ENCODE measurements at regions not wholly inside any gene's neighbourhood (a gene's known extent, or its start where the extent isn't known, plus 50 kb on each side); places are given as distances from the start of the nearest gene placed in this dataset.
"Not testable (repeated sequence)": the region's sequence is repeated elsewhere in the genome, so short reads cannot be mapped to it uniquely, and the experiment has no call there.

GRCh38 chr16:16938009-16938408 is 532.8 kb downstream of the XYLT1 start:
- DNase-seq (ENCODE audit: low spot score), result no peak

- no peak for DNase-seq (ENCODE audit: low spot score)
Measured at GRCh38 chr16:16938980-16939379, 531.8 kb downstream of the XYLT1 start.

DNA sequence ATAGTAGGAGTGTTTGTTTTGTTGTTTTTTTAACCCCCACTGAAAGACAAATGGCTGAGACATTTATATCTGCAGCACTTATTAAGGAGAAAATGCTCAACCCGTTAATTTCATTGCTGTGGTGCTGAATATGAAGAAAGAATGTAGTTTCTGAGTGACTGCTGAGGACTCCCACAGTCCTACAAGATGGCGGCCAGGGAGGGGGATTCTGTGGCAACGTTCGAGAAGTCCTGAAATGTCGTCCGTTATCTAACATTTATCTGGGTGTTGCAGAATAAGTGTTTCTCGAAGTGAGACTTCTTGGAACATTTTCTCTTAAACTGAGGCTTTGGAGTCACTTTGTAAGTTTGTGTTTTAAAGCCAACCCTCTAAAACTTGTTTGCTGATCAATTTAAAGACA is 530.4 kb downstream of the XYLT1 start:
- DNase-seq (ENCODE audit: low spot score), result no peak

DNA sequence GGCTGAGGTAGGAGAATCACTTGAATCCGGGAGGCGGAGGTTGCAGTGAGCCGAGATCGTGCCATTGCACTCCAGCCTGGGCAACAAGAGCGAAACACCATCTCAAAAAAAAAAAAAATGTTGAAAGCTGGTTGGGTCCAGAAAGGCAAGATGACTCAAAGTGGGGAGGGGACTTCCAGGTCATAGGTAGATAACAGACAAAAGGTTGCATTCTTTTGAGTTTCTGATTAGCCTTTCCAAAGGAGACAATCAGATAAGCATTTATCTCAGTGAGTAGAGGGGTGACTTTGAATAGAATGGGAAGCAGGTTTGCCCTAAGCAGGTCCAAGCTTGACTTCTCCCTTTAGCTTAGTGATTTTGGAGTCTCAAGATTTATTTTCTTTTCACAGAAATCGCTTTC is 527.9 kb downstream of the XYLT1 start:
- DNase-seq (ENCODE audit: low spot score), result not testable (repeated sequence)

DNA sequence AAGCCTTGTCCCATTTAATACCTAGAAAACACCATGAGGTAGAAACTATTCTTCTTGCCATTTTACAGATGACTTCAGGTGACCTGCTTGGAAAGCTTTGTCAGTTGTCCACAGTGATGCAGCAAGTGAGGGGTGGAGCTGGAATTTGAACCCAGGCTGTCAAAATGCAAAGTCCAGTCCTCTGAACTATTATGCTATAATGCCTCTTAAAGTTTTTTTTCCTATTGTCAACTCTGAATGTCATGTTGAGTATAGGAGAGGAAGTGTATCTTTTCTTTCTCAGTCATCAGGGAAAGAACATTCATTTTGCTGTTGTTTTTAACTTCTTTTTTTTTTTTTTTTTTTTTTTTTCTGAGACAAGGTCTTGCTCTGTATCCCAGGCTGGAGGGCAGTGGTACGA is 525.6 kb downstream of the XYLT1 start:
- DNase-seq (ENCODE audit: low spot score), result no peak

- DNase-seq (ENCODE audit: low spot score), result no peak
Measured at GRCh38 chr16:16956376-16956775, 514.4 kb downstream of the XYLT1 start.

GRCh38 chr16:16960785-16961184 is 510.0 kb downstream of the XYLT1 start:
- no peak for DNase-seq (ENCODE audit: low spot score)

- no peak for DNase-seq (ENCODE audit: low spot score)
Measured at GRCh38 chr16:16966439-16966838, 504.3 kb downstream of the XYLT1 start.

DNA sequence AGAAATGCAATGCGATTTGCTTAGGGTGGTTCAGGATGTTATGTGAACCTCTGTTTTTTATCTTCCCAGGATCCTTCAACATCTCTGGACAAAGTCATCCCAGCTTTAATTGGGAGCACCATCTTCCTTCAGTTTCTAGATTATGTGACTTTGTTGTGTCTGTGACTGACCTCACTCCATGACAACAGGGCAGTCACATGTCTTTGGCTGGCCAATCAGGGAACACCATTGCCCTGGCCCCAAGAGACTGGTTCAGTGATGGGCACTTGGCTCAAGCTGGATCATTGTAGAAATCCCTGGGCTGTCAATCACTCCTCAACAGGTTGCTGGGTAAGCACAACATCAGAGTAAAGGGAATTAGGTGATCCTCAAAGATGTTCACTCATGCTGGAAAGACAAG is 499.7 kb downstream of the XYLT1 start:
- no peak for DNase-seq (ENCODE audit: low spot score)

DNA sequence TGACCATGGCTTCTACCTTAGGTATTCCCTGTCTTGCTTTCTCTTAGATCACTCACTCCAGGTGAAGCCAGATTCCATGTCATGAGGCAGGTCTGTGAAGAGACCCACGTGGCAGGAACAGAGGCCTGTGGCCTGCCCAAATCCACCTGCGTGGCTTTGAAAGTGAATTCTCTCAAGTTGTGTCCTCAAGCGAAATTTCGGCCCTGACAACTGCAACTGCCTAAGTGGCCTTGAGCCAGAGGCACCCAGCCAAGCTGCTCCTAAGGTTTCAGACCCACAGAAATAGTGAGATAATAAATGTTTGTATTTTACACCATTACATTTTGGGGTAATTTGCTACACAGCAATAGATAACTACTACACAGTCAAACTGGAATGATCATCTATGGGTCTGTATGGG is 497.9 kb downstream of the XYLT1 start:
- no peak for DNase-seq (ENCODE audit: low spot score)

DNA sequence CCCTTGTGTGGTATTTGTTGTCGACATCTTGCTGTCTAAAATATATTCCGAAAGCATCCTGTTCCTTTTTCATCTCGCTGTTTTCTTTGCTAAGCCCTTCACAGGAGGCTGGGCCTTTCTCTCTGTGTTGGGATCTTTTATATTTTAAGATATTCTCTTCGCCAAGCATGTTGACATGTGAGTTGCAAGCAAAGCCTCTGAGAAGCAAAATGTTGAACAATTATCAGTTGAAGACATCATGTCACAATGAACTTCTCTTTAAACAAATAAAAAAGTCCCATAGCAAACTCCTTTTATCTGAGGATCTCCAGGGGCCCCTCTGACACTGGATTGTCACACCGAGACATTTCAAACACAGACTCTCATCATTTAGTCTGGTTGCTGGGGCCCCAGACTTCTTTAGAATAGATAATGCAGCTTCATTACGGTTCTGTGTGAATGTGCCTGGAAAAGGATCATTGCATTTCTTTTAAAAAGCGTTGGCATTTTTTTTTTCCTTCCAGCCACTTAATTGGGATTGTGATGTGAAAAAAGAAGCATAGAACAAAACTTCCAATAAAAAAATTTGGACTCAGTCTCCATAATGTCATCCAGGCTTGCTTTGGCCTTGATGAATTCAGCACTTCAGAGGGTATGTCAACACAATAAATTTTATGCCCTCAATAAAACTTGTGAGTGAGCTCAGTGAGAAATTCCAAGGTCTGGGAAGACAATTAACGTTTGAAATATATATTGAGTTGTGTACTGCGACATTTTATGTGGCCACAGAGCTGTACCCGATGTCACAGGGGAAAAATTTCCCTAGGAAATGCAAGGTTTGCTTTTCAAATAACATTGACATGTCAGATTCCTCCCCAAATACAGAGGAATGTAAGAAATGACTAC is 496.8 kb downstream of the XYLT1 start:
- no peak for DNase-seq (ENCODE audit: low spot score)

- DNase-seq (ENCODE audit: low spot score), result no peak
Measured at GRCh38 chr16:16982614-16983013, 488.1 kb downstream of the XYLT1 start.

- no peak for DNase-seq (ENCODE audit: low spot score)
Measured at GRCh38 chr16:16983582-16983981, 487.2 kb downstream of the XYLT1 start.

DNA sequence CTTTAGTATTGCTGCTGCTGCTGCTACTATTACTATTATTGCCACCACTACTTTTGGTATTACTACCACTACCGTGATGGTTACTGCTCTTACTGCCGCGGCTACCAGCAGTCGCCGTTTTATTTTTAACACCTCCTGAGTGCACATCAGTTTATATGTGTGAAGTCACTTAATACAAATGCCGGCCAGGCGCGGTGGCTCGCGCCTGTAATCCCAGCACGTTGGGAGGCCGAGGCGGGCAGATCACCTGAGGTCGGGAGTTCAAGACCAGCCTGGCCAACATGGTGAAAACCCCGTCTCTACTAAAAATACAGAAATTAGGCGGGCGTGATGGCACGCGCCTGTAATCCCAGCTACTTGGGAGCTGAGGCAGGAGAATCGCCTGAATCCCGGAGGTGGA is 486.7 kb downstream of the XYLT1 start:
- DNase-seq (ENCODE audit: low spot score), result not testable (repeated sequence)

- no peak for DNase-seq (ENCODE audit: low spot score)
Measured at GRCh38 chr16:16985707-16986106, 485.1 kb downstream of the XYLT1 start.

DNA sequence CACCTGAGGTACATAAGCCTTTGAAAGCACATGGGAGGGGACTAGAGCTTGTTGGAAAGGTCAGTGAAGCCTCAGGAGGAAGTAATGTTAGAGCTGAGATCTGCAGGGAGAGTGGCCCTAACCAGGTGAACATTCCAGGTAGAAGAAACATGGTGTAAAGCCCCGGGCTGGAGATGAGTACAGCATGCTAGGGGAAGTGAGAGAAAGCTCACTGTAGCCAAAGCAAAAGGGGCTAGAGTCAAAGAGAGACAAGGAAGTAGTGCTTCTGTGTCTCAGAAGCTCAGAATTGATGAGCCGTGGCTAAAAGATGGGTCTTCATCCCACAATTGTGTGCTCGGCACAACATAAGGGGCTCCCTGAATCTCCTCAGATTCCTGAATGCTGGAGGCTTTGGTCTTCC is 481.8 kb downstream of the XYLT1 start:
- no peak for DNase-seq (ENCODE audit: low spot score)

GRCh38 chr16:16989368-16989767 is 481.4 kb downstream of the XYLT1 start:
- no peak for DNase-seq (ENCODE audit: low spot score)

GRCh38 chr16:16991711-16992110 is 479.0 kb downstream of the XYLT1 start:
- DNase-seq (ENCODE audit: low spot score), result no peak

GRCh38 chr16:16992975-16993765 is 477.6 kb downstream of the XYLT1 start:
- DNase-seq (ENCODE audit: low spot score), result no peak

DNA sequence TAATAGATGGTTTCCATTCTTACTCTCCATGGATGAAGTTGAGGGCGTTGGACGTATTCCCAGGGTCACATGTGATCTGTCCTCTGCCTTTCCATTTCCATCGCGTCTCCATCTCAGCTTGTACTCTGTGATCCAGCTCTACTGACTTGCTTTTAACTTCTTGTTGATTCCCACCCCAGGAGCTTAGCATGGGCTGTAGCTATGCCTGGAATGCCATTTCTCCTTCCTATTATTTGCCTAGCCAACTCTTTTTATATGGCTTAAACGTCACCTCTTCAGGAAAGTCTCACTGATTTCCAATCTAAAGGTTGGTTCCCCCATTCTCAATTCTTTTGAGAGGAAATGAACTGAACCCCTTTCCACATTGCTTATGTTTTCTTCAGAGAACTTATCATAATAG is 475.9 kb downstream of the XYLT1 start:
- DNase-seq (ENCODE audit: low spot score), result no peak

DNA sequence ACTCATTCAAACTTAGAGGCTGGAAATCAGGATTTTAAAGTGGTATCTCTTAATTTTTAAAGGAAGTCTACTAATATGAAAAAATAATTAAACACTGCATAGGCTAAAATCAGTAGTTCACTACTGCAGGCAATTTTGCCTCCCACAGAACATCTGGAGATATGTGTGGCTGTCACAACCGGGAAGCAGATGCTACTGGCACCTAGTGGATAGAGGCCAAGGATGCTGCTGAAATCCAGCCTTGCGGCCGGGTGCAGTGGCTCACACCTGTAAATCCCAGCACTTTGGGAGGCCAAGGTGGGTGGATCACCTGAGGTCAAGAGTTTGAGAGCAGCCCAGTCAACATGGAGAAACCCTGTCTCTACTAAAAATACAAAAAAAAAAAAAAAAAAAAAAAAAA is 473.9 kb downstream of the XYLT1 start:
- no peak for DNase-seq (ENCODE audit: low spot score)

GRCh38 chr16:16997349-16997748 is 473.4 kb downstream of the XYLT1 start:
- DNase-seq (ENCODE audit: low spot score), result no peak

GRCh38 chr16:17001471-17001870 is 469.3 kb downstream of the XYLT1 start:
- no peak for DNase-seq (ENCODE audit: low spot score)

Measured in ecto neural progenitor cell (in vitro differentiated cells).